ENCODE measurements at regions not wholly inside any gene's neighbourhood (a gene's known extent, or its start where the extent isn't known, plus 50 kb on each side); places are given as distances from the start of the nearest gene placed in this dataset.

- TF ChIP-seq GATA3 (IDR thresholded peaks at IDR 0.05; ENCODE audit: low read depth, low read length) (no peak), GATA2 (IDR thresholded peaks at IDR 0.05; ENCODE audit: low read depth, low read length) (no peak)
Measured at GRCh38 chr21:23950344-23950743, 1656.9 kb downstream of the MRPL39 start.
